ENCODE measurements at regions not wholly inside any gene's neighbourhood (a gene's known extent, or its start where the extent isn't known, plus 50 kb on each side); places are given as distances from the start of the nearest gene placed in this dataset.

DNA sequence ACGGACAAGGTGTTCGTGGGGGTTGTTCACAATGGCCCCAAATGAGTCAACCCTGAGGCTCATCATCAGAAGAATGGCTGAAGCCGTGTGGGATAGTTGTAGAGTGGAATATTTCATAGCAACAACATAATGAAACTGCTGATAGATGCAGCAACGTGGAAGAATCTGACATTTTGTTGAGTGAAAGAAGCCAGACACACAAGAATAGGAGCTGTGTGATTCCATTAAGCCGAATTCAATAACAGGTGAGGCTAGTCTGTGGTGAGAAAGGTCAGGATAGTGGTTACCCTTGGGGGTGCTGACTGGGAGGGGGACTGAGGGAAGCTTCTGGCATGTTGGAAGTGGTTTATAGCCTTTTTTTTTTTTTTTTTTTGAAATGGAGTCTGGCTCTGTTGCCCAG, 144.0 kb downstream of the SMAD6 start:
- H2BK15ac ChIP-seq (replicated peaks; ENCODE audit: low read depth): no peak overlapping the region
- no peak for DNase-seq

DNA sequence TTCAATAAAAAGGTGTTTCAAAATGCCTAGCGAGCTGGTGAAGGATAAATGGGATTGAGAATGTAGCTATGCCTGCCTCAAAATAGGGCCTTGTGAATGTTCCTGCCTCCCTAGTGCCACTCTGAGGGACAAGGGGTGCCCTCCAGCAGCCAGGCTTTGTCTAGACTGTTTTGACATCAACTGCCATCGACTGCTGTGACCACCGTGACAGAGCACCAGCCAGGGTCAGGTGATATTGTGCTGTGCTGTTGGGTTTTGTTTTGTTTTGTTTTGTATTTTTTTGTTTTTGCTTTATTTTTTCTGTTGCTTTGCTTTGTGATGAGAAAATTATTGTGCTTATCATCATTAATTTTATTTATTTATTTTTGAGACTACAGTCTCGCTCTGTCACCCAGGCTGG, 144.8 kb downstream of the SMAD6 start:
- Histone ChIP-seq H4K5ac (ENCODE audit: low read length) (no peak overlapping the region), H2AK5ac (ENCODE audit: low read length) (no peak overlapping the region)
- WGBS (ENCODE audit: extremely low coverage, insufficient coverage, low lambda C conversion rate): no CpG with 5 or more reads among the region's 4 CpGs

More for the DNA sequence above, 144.0 kb downstream of the SMAD6 start:
- H2BK120ac ChIP-seq (ENCODE audit: low read depth, low read length): no peak overlapping the region
- WGBS (ENCODE audit: extremely low coverage, insufficient coverage, low lambda C conversion rate): no CpG with 5 or more reads among the region's 5 CpGs
- no peak overlapping the region for H3K4me2 ChIP-seq (ENCODE audit: low read length)
- H3K36me3 ChIP-seq (ENCODE audit: control insufficient read depth, insufficient read depth, low read length): no peaks in the 10 kb centered on the region
- H3K56ac ChIP-seq (ENCODE audit: low read length): no peak overlapping the region
- H3K79me1 ChIP-seq (ENCODE audit: low read length): no peaks in the 10 kb centered on the region
- H3K9ac ChIP-seq (ENCODE audit: low read length): no peak overlapping the region
- no peak overlapping the region for H2AK5ac ChIP-seq (ENCODE audit: low read length)
- no peak overlapping the region for H2BK5ac ChIP-seq (ENCODE audit: low read length)
- H3K27ac ChIP-seq (ENCODE audit: low read depth, low read length): no peak overlapping the region
- no peaks in the 10 kb centered on the region for H3K27me3 ChIP-seq (ENCODE audit: insufficient read depth, low read length, poor library complexity)
- H3K4me1 ChIP-seq (ENCODE audit: control insufficient read depth, low read depth, low read length): peaks cover 10% of the 10 kb centered on the region
- H4K8ac ChIP-seq (ENCODE audit: low read depth, low read length): no peak overlapping the region
- H3K18ac ChIP-seq (ENCODE audit: low read length): no peak overlapping the region
- H3K4me3 ChIP-seq (ENCODE audit: low read length): no peak overlapping the region
- no peak overlapping the region for H4K5ac ChIP-seq (ENCODE audit: low read length)
- H3K23ac ChIP-seq (ENCODE audit: low read length): no peak overlapping the region
- H3K4ac ChIP-seq (ENCODE audit: low read depth, low read length): no peak overlapping the region
- no peaks in the 10 kb centered on the region for H3K79me2 ChIP-seq (ENCODE audit: control insufficient read depth, insufficient read depth, low read length)

DNA sequence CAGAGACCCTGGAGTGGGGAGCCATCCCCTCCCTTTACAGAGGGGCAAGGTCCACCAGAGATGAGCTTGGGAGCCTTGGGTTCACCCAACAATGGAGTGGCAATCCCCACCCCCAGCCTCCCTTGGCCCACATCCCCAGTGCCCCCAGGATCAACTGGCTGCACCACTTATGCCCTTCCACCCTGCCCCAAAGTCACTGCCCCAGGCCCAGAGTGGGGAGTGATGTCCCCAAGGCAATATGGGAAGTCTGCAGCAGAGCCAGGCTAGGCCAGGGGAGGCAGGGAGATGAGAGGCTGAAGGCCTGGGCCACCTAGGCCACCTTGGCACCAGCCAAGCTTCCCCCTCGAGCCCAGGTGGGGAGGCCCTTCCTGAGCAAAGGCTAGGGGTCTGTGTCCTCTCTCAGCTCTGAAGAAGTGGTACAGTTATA, 145.5 kb downstream of the SMAD6 start:
- Histone ChIP-seq H3K18ac (ENCODE audit: low read length) (no peak overlapping the region), H4K5ac (ENCODE audit: low read length) (no peak overlapping the region), H3K4me3 (ENCODE audit: low read length) (no peak overlapping the region), H2BK15ac (replicated peaks; ENCODE audit: low read depth) (no peak overlapping the region), H3K23ac (ENCODE audit: low read length) (no peak overlapping the region), H2AK5ac (ENCODE audit: low read length) (no peak overlapping the region), H3K56ac (ENCODE audit: low read length) (no peak overlapping the region), H3K4me1 (ENCODE audit: control insufficient read depth, low read depth, low read length) (peaks cover 11% of the 10 kb centered on the region), H3K4me2 (ENCODE audit: low read length) (no peak overlapping the region), H3K9ac (ENCODE audit: low read length) (no peak overlapping the region), H2BK120ac (ENCODE audit: low read depth, low read length) (no peak overlapping the region), H3K4ac (ENCODE audit: low read depth, low read length) (no peak overlapping the region), H3K36me3 (ENCODE audit: control insufficient read depth, insufficient read depth, low read length) (no peaks in the 10 kb centered on the region), H3K27me3 (ENCODE audit: insufficient read depth, low read length, poor library complexity) (no peaks in the 10 kb centered on the region), H3K27ac (ENCODE audit: low read depth, low read length) (no peak overlapping the region), H3K79me1 (ENCODE audit: low read length) (no peaks in the 10 kb centered on the region), H4K8ac (ENCODE audit: low read depth, low read length) (no peak overlapping the region), H2BK5ac (ENCODE audit: low read length) (no peak overlapping the region), H3K79me2 (ENCODE audit: control insufficient read depth, insufficient read depth, low read length) (no peaks in the 10 kb centered on the region)
- no CpG with 5 or more reads among the region's 1 CpG for WGBS (ENCODE audit: extremely low coverage, insufficient coverage, low lambda C conversion rate)
- DNase-seq: no peak

More for the DNA sequence above, 144.8 kb downstream of the SMAD6 start:
- H3K4me3 ChIP-seq (ENCODE audit: low read length): no peak overlapping the region
- no peaks in the 10 kb centered on the region for H3K79me1 ChIP-seq (ENCODE audit: low read length)
- H3K79me2 ChIP-seq (ENCODE audit: control insufficient read depth, insufficient read depth, low read length): no peaks in the 10 kb centered on the region
- H3K9ac ChIP-seq (ENCODE audit: low read length): no peak overlapping the region
- no peaks in the 10 kb centered on the region for H3K36me3 ChIP-seq (ENCODE audit: control insufficient read depth, insufficient read depth, low read length)
- peaks cover 14% of the 10 kb centered on the region for H3K4me1 ChIP-seq (ENCODE audit: control insufficient read depth, low read depth, low read length)
- no peak overlapping the region for H2BK5ac ChIP-seq (ENCODE audit: low read length)
- no peak overlapping the region for H3K23ac ChIP-seq (ENCODE audit: low read length)
- H4K8ac ChIP-seq (ENCODE audit: low read depth, low read length): no peak overlapping the region
- DNase-seq: no peak
- H3K4me2 ChIP-seq (ENCODE audit: low read length): no peak overlapping the region
- no peaks in the 10 kb centered on the region for H3K27me3 ChIP-seq (ENCODE audit: insufficient read depth, low read length, poor library complexity)
- no peak overlapping the region for H3K56ac ChIP-seq (ENCODE audit: low read length)
- no peak overlapping the region for H2BK15ac ChIP-seq (replicated peaks; ENCODE audit: low read depth)
- H3K27ac ChIP-seq (ENCODE audit: low read depth, low read length): no peak overlapping the region
- H3K18ac ChIP-seq (ENCODE audit: low read length): no peak overlapping the region
- no peak overlapping the region for H2BK120ac ChIP-seq (ENCODE audit: low read depth, low read length)
- no peak overlapping the region for H3K4ac ChIP-seq (ENCODE audit: low read depth, low read length)

DNA sequence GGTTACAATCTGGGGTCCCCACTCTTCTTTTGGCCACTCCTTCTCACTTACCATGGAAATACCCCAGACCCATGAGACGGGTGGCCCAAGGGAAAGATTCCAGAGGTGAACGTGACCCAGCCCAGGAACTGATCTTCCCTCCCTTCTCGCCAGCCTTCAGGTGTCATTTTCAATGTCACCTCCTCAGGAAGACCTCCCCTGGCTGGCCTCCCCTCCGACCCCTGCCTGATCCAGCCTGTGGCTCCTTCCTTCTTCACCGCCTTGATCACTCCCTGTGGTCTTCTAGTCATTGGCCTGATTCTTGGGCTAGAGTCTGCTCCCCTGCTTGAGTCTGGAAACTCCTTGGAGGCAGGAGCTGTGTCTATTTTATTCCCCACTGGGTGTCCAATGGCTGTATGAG, 146.1 kb downstream of the SMAD6 start:
- H4K8ac ChIP-seq (ENCODE audit: low read depth, low read length): no peak overlapping the region
- no peak overlapping the region for H3K9ac ChIP-seq (ENCODE audit: low read length)
- no peak overlapping the region for H3K4ac ChIP-seq (ENCODE audit: low read depth, low read length)
- H3K27me3 ChIP-seq (ENCODE audit: insufficient read depth, low read length, poor library complexity): no peaks in the 10 kb centered on the region
- H3K27ac ChIP-seq (ENCODE audit: low read depth, low read length): no peak overlapping the region
- H3K36me3 ChIP-seq (ENCODE audit: control insufficient read depth, insufficient read depth, low read length): no peaks in the 10 kb centered on the region
- H2AK5ac ChIP-seq (ENCODE audit: low read length): no peak overlapping the region
- H3K79me1 ChIP-seq (ENCODE audit: low read length): no peaks in the 10 kb centered on the region
- H2BK120ac ChIP-seq (ENCODE audit: low read depth, low read length): no peak overlapping the region
- no peak overlapping the region for H4K5ac ChIP-seq (ENCODE audit: low read length)
- no peak overlapping the region for H2BK5ac ChIP-seq (ENCODE audit: low read length)
- no CpG with 5 or more reads among the region's 5 CpGs for WGBS (ENCODE audit: extremely low coverage, insufficient coverage, low lambda C conversion rate)
- no peak overlapping the region for H3K23ac ChIP-seq (ENCODE audit: low read length)
- H3K79me2 ChIP-seq (ENCODE audit: control insufficient read depth, insufficient read depth, low read length): no peaks in the 10 kb centered on the region
- no peak overlapping the region for H2BK15ac ChIP-seq (replicated peaks; ENCODE audit: low read depth)
- H3K4me3 ChIP-seq (ENCODE audit: low read length): no peak overlapping the region
- H3K4me2 ChIP-seq (ENCODE audit: low read length): no peak overlapping the region
- peaks cover 11% of the 10 kb centered on the region for H3K4me1 ChIP-seq (ENCODE audit: control insufficient read depth, low read depth, low read length)
- no peak for DNase-seq
- H3K18ac ChIP-seq (ENCODE audit: low read length): no peak overlapping the region
- peak overlapping the region; percentile 3 for H3K56ac ChIP-seq (ENCODE audit: low read length)

DNA sequence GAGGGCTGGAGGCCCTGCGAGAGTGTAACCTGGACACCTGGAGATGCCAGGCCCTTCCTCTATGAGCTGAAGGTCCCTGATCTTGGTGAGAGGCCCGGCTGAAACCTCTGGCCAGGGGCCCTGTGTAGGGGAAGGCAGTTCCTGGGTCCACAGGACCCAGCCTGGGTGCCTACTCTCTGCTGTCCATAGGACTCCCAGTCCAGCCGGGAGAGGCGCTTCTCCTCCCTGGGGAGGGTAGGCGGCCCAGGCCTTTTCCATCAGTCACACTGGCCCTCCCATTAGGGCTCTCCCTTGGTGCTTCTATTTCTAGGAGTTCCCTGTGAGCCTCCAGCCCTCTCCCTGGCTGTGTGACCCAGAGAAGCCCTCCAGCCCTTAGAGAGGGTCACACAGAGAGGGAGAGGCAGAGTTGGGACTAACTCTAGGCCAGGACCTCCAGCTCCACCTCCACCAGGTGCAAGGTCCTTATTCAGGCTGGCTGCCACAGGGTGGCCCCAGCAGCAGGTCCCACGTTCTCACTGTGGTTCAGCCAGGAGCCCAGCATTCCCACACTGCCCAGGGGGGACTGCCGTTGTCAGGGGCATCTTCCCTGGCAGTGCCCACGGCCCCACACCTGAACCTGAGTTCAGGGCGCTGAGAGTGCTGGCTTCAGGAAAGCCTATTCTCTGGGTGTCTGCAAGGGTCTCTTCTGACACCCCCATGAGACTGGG, 146.8 kb downstream of the SMAD6 start:
- Histone ChIP-seq H3K4me3 (ENCODE audit: low read length) (no peak overlapping the region), H2BK15ac (replicated peaks; ENCODE audit: low read depth) (no peak overlapping the region), H3K9ac (ENCODE audit: low read length) (no peak overlapping the region), H3K27me3 (ENCODE audit: insufficient read depth, low read length, poor library complexity) (no peaks in the 10 kb centered on the region), H3K4me2 (ENCODE audit: low read length) (no peak overlapping the region), H2AK5ac (ENCODE audit: low read length) (peak overlapping the region; percentile 80), H2BK120ac (ENCODE audit: low read depth, low read length) (no peak overlapping the region), H4K5ac (ENCODE audit: low read length) (no peak overlapping the region), H3K18ac (ENCODE audit: low read length) (peak overlapping the region; percentile 45), H2BK5ac (ENCODE audit: low read length) (peak overlapping the region; percentile 24), H3K79me1 (ENCODE audit: low read length) (no peaks in the 10 kb centered on the region), H3K36me3 (ENCODE audit: control insufficient read depth, insufficient read depth, low read length) (no peaks in the 10 kb centered on the region), H3K56ac (ENCODE audit: low read length) (peak overlapping the region; percentile 36), H3K4me1 (ENCODE audit: control insufficient read depth, low read depth, low read length) (peaks cover 8% of the 10 kb centered on the region), H3K23ac (ENCODE audit: low read length) (no peak overlapping the region), H3K27ac (ENCODE audit: low read depth, low read length) (no peak overlapping the region), H3K79me2 (ENCODE audit: control insufficient read depth, insufficient read depth, low read length) (no peaks in the 10 kb centered on the region), H3K4ac (ENCODE audit: low read depth, low read length) (peak overlapping the region; percentile 63), H4K8ac (ENCODE audit: low read depth, low read length) (no peak overlapping the region)
- no CpG with 5 or more reads among the region's 9 CpGs for WGBS (ENCODE audit: extremely low coverage, insufficient coverage, low lambda C conversion rate)
- no peak for DNase-seq

DNA sequence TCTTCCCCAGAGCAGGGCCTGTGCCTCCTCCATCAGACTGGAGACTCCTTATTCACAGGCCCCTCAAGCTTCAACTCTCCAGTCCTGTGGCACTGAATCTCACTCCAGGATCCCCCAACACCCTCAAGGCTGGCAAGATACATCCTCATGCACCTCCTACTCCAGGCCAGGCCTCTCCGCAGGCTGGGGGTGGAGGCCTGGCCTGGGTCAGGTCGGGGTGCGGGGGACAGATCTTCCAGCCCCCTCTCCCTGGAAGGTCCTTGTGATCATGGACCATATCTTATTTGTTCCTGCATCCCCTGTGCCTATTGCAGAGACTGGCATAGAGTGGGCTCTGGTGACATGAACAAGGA, 147.3 kb downstream of the SMAD6 start:
- Histone ChIP-seq H3K23ac (ENCODE audit: low read length) (no peak overlapping the region), H3K9ac (ENCODE audit: low read length) (no peak overlapping the region), H3K4ac (ENCODE audit: low read depth, low read length) (peak overlapping the region; percentile 63), H3K79me2 (ENCODE audit: control insufficient read depth, insufficient read depth, low read length) (no peaks in the 10 kb centered on the region), H3K27me3 (ENCODE audit: insufficient read depth, low read length, poor library complexity) (no peaks in the 10 kb centered on the region), H2BK5ac (ENCODE audit: low read length) (peak overlapping the region; percentile 4), H3K79me1 (ENCODE audit: low read length) (no peaks in the 10 kb centered on the region), H2BK120ac (ENCODE audit: low read depth, low read length) (no peak overlapping the region), H2AK5ac (ENCODE audit: low read length) (no peak overlapping the region), H3K36me3 (ENCODE audit: control insufficient read depth, insufficient read depth, low read length) (no peaks in the 10 kb centered on the region), H4K5ac (ENCODE audit: low read length) (no peak overlapping the region), H3K4me3 (ENCODE audit: low read length) (no peak overlapping the region), H3K4me1 (ENCODE audit: control insufficient read depth, low read depth, low read length) (peaks cover 8% of the 10 kb centered on the region), H3K4me2 (ENCODE audit: low read length) (no peak overlapping the region), H3K56ac (ENCODE audit: low read length) (peak overlapping the region; percentile 45), H3K18ac (ENCODE audit: low read length) (peak overlapping the region; percentile 45), H2BK15ac (replicated peaks; ENCODE audit: low read depth) (no peak overlapping the region), H3K27ac (ENCODE audit: low read depth, low read length) (peak overlapping the region; percentile 32), H4K8ac (ENCODE audit: low read depth, low read length) (no peak overlapping the region)
- DNase-seq: no peak
- WGBS (ENCODE audit: extremely low coverage, insufficient coverage, low lambda C conversion rate): no CpG with 5 or more reads among the region's 3 CpGs
